ENCODE measurements at regions not wholly inside any gene's neighbourhood (a gene's known extent, or its start where the extent isn't known, plus 50 kb on each side); places are given as distances from the start of the nearest gene placed in this dataset.

- Histone ChIP-seq H3K23me2 (ENCODE audit: insufficient read length, low read depth, low read length, poor library complexity, severe bottlenecking) (no peaks in the 10 kb centered on the region), H4K8ac (replicated peaks; ENCODE audit: insufficient read length, low read depth, low read length) (no peak overlapping the region), H3K56ac (ENCODE audit: insufficient read length, low read depth, low read length) (no peak overlapping the region), H4K20me1 (ENCODE audit: control insufficient read depth, insufficient read depth, insufficient read length) (no peaks in the 10 kb centered on the region), H3K23ac (ENCODE audit: insufficient read length, low read depth, low read length) (no peak overlapping the region), H3K18ac (ENCODE audit: insufficient read length, low read depth, low read length) (no peak overlapping the region), H3K27me3 (ENCODE audit: insufficient read depth, low read length) (no peaks in the 10 kb centered on the region; the same call in 1 of the 2 replicates), H3K4ac (ENCODE audit: low read depth, low read length) (no peak overlapping the region), H3K14ac (ENCODE audit: insufficient read depth, low read length) (no peak overlapping the region), H3K4me2 (ENCODE audit: insufficient read depth, insufficient read length, low read length) (no peak overlapping the region), H3K4me1 (ENCODE audit: insufficient read depth, low read length) (no peaks in the 10 kb centered on the region), H3K79me2 (ENCODE audit: insufficient read depth, low read length) (no peaks in the 10 kb centered on the region), H3K9ac (ENCODE audit: extremely low read depth, insufficient read length, low read length) (no peak overlapping the region), H2AK5ac (ENCODE audit: insufficient read length, low read length) (no peak overlapping the region), H2AFZ (ENCODE audit: low read length) (no peak overlapping the region), H2BK120ac (ENCODE audit: low read depth, low read length, poor library complexity, severe bottlenecking) (no peak overlapping the region), H2BK15ac (ENCODE audit: low read depth, low read length) (no peak overlapping the region), H2BK5ac (ENCODE audit: insufficient read length, low read length) (no peak overlapping the region), H2BK20ac (ENCODE audit: low read depth, low read length, poor library complexity, severe bottlenecking) (no peak overlapping the region), H3K79me1 (ENCODE audit: insufficient read depth, low read depth, low read length, poor library complexity, severe bottlenecking) (no peaks in the 10 kb centered on the region), H4K91ac (ENCODE audit: insufficient read length, low read depth, low read length) (no peak overlapping the region), H4K5ac (ENCODE audit: insufficient read length, low read depth, low read length) (no peak overlapping the region), H3T11ph (ENCODE audit: low read length) (no peak overlapping the region), H3K9me3 (ENCODE audit: control insufficient read depth, low read depth, low read length) (no peaks in the 10 kb centered on the region), H2BK12ac (ENCODE audit: insufficient read length, low read depth, low read length) (no peak overlapping the region), H3K27ac (ENCODE audit: insufficient read length, low read depth, low read length) (no peak overlapping the region)
- no CpG with 5 or more reads among the region's 6 CpGs for WGBS (ENCODE audit: extremely low coverage, insufficient read length, low lambda C conversion rate)
- peaks cover 5 to 8% of the 10 kb centered on the region in 2 experiments; a peak in 3 of 4 replicates for H3K4me1 Mint-ChIP-seq
- H3K27ac Mint-ChIP-seq: no peak overlapping the region
- no peak for DNase-seq
- no peak for TF ChIP-seq CTCF (conservative IDR thresholded peaks at IDR 0.05)
- no peaks in the 10 kb centered on the region; a peak in 2 of 7 replicates for H3K36me3 Mint-ChIP-seq (ENCODE audit: insufficient read depth in 1 of 3, low read depth in 3 of 3)
- H3K4me3 Mint-ChIP-seq: no peak overlapping the region
- H3K9me3 Mint-ChIP-seq: peaks cover 0 to 4% of the 10 kb centered on the region in 2 experiments; a peak in 3 of 5 replicates
- H3K27me3 Mint-ChIP-seq (ENCODE audit: low read depth): no peaks in the 10 kb centered on the region
Observed at GRCh38 chr5:13412040-13412595, 532.4 kb downstream of the DNAH5 start.
